G401 (cell line): ENCODE measurements at regions not wholly inside any gene's neighbourhood (a gene's known extent, or its start where the extent isn't known, plus 50 kb on each side); places are given as distances from the start of the nearest gene placed in this dataset.
"Not testable (repeated sequence)": the region's sequence is repeated elsewhere in the genome, so short reads cannot be mapped to it uniquely, and the experiment has no call there.

Experiments
- DNase-seq: peaks from one replicate; pipeline ENCODE4 v3.0.0-alpha.2; 2015; ENCODE audit warnings: low spot score
- in situ Hi-C: cut with HindIII; loops from 2 replicates; pipeline ENCODE4 v1.10.0; 2016; ENCODE audit warnings: low sequenced_read_pairs, mixed read lengths

GRCh38 chr14:27270716-27271115 lies 672.9 kb upstream of the NOVA1 start:
- no peak for DNase-seq
- in situ Hi-C loops = no loop called here

DNA sequence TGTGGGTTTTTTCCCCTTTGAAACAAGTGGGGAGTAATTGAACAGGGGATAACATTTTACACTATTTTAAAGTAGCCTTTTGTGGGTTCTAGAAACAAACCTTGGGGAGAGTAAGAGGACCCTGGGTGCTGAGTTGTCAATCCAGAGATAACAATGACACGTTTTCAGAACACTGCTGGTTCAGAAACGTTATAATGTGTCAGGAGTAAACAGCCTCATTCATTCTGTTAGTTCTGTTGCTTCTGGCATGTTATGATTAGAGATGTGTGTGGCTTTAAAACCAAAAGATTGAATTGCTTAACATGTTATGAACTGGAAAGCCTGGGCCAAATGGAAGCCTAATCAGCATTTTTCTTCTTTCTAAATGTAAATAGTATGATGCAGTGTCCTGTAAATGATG lies 680.5 kb upstream of the NOVA1 start:
- in situ Hi-C loops = no loop called here
- no peak for DNase-seq

DNA sequence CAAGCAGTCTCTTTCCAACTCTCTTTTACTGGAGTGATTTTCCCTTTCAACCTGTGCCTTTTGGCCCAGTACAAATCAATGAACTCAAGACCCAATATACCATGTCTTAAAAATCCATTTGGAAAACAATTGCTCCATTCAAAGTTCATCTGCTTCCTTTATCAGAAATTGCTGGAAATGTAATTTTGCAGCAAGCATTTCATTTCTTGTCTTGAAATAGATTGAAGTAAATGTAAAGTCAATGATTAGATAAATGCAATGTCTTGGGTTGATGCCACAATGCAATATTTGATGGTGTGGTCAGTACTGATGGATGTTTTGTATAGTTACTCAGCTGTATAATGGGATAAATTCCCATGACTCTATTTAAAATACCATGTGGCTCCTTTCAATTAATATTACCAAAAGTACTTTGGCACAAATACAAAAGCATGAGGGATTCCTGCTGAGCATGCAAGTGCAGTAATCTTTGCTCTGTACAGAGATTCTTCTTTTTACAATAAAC lies 707.7 kb upstream of the NOVA1 start:
- in situ Hi-C loops = no loop called here
- no peak for DNase-seq

DNA sequence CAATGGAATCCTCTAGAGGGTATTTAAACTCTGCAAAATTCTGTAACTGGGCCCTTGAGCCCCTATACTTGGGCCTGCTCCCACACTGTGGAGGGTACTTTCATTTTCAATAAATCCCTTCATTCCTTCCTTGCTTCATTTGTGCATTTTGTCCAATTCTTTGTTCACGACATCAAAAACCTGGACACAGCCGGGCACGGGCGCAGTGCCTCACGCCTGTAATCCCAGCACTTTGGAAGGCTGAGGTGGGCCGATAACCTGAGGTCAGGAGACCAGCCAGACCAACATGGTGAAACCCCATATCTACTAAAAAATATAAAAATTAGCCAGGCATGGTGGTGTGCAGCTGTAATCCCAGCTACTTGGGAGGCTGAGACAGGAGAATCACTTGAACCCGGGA lies 714.9 kb upstream of the NOVA1 start:
- in situ Hi-C loops, DNase-seq: not testable (repeated sequence)

DNA sequence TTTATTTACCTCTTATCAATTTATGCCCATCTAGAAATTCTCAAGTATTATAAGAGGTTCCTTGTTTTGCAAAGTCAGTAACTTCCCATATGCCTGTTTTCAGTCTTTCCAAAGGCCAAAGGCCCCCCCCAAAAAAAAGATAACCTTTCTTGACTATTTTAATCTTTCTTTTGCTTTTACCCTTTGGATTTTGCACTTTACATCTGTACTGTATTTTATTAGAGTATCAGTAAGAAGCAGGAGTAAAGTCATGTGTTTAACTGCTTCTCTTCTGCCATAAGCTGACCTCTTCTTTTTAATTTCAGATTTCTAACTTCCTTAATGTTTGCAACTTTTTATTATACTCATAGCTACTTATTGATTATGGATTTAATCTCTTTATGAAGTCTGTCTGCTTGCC lies 716.4 kb upstream of the NOVA1 start:
- DNase-seq = no peak
- in situ Hi-C loops = no loop called here

- in situ Hi-C loops = no loop called here
- DNase-seq = no peak
Observed at GRCh38 chr14:27315477-27315876, 717.6 kb upstream of the NOVA1 start.

DNA sequence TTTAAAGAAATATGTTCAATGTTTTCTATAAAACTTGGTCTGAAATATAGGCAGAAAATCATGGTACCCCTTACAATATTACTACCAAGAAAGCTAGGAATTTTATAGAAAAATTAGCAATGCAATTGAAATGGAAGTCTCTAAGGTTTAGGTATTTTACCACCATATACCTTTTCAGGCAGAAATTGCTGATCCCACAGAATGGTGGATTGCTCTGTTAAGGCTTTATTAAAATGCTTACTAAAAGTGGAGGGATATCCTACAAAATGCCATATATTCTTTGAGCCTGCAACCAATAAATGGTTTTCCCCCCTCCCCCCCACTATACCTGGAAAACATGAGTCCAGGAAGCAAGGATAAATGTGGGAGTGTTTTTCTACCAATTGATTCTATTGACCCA lies 718.1 kb upstream of the NOVA1 start:
- DNase-seq = no peak
- in situ Hi-C loops = no loop called here

DNA sequence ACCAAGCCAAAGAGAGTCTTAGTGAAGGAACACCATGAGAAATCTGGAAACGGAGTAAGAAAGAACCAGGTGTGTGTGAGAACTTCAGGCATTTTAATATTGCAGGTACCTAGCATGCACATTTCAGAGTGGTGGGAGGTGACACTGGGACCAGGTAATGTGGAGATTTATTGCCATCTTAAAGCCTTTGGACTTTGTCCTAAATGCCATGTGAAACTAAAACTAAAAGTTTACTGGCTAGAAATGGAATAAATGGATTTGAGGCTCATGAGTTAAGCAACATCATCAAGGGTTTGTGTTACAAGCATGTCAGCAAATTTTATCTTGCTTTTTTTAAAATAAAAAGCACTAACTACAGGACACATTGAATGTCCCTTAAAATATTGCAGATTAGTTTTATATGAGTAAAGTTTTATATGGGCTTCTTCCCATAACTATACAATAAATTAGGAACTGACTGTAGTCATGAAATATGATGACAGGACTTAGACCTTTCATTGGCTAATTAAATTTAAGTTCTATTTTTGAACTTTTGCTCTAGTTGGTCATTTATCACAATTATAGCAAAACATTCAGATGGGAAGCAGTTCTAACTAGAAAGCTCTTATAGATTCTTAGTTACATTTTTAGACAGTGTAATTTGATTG lies 721.1 kb upstream of the NOVA1 start:
- in situ Hi-C loops = no loop called here
- no peak for DNase-seq

DNA sequence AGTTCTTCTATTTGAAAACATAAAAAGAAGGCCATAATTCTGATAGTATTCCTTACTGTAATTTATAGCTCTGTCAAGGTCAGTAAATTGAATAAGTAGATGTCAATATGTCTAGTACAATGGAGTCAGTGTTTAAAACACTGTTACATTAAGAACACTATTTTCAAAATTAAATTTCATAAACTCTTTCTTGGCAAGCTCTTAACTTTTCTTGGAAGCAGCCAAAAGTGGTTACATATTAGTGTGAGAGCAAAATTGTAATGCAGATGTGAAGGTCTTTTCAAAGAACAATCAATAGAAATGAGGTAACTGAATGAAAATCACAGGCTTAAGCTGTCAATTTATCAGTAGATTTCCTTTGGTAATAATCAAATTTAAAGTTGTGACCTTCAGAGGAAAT lies 722.4 kb upstream of the NOVA1 start:
- in situ Hi-C loops = no loop called here
- DNase-seq = no peak

GRCh38 chr14:27327095-27327494 lies 729.3 kb upstream of the NOVA1 start:
- no peak for DNase-seq

GRCh38 chr14:27338012-27338411 lies 740.2 kb upstream of the NOVA1 start:
- in situ Hi-C loops = no loop called here
- DNase-seq = no peak

More at GRCh38 chr14:27327095-27327494, 729.3 kb upstream of the NOVA1 start:
- in situ Hi-C loops = no loop called here

DNA sequence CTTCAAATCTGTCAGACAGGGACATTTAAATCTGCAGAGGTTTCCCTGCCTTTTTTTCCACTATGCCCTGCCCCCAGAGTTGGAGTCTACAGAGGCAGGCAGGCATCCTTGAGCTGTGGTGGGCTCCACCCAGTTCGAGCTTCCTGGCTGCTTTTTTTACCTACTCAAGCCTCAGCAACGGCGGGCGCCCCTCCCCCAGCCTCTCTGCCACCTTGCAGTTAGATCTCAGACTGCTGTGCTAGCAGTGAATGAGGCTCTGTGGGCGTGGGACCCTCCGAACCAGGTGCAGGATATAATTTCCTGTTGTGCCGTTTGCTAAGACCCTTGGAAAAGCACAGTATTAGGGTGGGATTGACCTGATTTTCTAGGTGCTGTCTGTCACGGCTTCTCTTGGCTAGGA lies 765.2 kb upstream of the NOVA1 start:
- in situ Hi-C loops, DNase-seq: not testable (repeated sequence)

GRCh38 chr14:27366596-27366995 lies 768.8 kb upstream of the NOVA1 start:
- DNase-seq = no peak
- in situ Hi-C loops = no loop called here

GRCh38 chr14:27367345-27367744 lies 769.5 kb upstream of the NOVA1 start:
- in situ Hi-C loops = no loop called here
- DNase-seq = no peak

- in situ Hi-C loops = no loop called here
- no peak for DNase-seq
Observed at GRCh38 chr14:27370074-27370473, 772.2 kb upstream of the NOVA1 start.

DNA sequence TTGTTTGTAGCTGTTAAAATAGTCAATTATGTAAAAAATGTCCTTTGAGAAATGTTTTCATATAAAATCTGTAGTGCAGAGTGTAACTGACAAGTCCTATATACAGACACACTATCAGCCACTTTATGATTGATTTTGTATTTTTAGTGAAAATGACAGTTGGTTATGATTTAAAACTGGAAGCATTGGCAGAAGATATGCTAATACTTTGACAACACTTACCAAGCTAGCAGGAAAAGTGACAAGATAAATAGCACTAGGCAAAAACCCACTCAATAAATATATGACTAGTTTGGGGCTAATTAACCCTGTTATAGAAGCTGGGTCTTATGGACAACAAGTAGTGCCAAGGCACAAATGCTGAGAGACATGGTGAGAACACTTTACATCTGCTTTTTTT lies 772.9 kb upstream of the NOVA1 start:
- DNase-seq = no peak
- in situ Hi-C loops = no loop called here

DNA sequence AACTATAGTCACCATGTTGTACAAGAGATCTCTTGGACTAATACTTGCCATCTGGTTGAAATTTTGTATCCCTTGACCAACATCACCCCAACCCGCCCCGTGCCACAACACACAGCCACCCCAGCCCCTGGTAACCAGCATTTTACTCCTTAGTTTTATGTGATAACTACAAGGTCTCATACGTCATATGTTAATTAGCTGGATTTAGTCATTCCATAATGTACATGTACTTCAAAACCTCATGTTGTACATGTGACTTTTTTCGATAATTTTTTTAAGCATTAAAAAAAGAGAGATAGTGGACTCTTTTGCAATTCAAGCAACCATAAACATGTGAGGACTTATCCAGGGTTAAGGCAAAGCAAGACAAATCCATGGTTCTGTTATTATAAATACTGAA lies 773.4 kb upstream of the NOVA1 start:
- in situ Hi-C loops = no loop called here
- DNase-seq = no peak

DNA sequence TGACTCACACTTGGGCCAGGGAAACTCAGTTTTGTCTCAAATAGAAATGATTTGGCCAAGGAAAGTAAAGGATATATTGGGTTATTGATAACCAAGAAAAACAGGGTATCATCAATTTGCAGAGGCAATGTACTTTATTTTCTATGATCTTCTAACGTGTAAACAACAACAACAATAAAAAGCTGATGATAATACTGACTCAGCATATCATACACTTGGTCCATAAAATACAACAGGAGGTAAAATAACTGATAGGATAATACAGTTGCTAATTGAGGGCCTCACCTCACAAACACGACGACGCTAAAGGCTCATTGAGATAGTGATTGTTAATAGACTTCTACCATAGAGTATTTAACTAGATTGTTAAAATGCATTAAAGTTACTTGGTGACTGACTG lies 774.0 kb upstream of the NOVA1 start:
- in situ Hi-C loops = no loop called here
- DNase-seq = no peak

- in situ Hi-C loops = no loop called here
- no peak for DNase-seq
Observed at GRCh38 chr14:27372771-27373170, 774.9 kb upstream of the NOVA1 start.

DNA sequence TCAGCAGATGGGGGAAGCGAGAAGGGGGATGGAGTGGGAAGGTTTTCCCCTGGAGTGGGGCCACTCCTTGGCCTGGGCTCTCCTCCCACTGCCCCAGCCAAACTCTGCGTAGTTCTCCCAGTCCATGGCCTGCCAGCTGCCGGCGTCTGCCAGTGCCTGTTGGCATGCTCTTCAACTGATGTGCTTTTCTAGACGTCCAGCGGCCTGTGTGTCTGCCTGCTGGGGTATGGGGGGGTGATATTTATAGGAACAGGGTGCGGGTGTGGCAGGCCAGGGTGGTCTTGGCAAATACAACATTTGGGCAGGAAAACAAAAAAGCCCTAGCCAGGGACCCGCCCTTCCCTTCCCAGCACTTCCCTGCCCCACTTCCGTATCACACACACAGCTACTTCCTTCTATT lies 786.3 kb upstream of the NOVA1 start:
- no peak for DNase-seq
- in situ Hi-C loops = no loop called here

GRCh38 chr14:27386391-27386790 lies 788.6 kb upstream of the NOVA1 start:
- in situ Hi-C loops = no loop called here
- DNase-seq = no peak

DNA sequence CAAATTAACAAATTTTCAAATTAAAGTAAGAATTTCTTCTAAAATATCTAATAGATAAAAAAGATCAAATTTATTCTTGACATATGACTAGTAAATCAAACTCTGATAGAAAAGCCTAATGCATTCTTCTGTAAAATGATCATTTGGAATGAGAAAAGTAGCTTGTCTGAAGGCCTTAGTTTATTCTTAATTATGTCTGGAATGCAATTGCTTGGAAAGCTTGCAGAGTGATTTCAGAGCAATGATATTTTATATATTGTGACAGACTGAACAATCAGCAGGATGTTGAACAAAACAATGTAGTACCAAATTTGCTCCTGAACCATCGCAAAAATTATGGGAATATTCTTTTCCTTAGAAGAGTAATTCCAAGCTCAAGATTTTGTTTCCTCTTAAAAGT lies 789.6 kb upstream of the NOVA1 start:
- in situ Hi-C loops = no loop called here
- no peak for DNase-seq
